ENCODE measurements at regions not wholly inside any gene's neighbourhood (a gene's known extent, or its start where the extent isn't known, plus 50 kb on each side); places are given as distances from the start of the nearest gene placed in this dataset.

DNA sequence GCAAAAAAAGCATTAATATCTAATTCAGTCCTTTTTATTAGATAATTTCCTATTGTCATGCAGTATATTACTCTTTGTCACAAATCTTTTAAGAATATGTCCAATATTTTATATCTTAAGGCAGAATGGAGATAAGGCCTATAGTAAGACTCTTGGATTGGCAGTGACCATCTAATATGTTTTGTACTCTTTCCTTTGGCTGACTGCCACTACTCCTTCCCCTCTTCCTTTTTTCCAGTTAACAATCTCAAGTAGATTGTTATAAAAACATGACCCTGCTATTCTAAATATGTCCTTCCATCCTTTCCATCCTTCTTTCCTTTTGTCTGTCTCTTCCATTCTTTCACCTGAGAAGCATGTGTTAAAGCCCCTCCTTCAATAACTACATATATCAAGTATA, 92.8 kb upstream of the TMEM168 start:
- H3K27ac Mint-ChIP-seq: no peak overlapping the region
- DNase-seq (ENCODE audit: low spot score) (no peak), ATAC-seq (no peak)
- H3F3A ChIP-seq (replicated peaks; ENCODE audit: low read depth): no peaks in the 10 kb centered on the region
- TF ChIP-seq ZNF114 (CRISPR knock-in tag; IDR thresholded peaks at IDR 0.05) (no peak), NANOG (IDR thresholded peaks at IDR 0.05; ENCODE audit: borderline replicate concordance) (no peak), STAT1 (IDR thresholded peaks at IDR 0.05; ENCODE audit: unreplicated experiment) (no peak), EZH2phosphoT487 (IDR thresholded peaks at IDR 0.05; ENCODE audit: unreplicated experiment) (no peak), CREB1 (CRISPR knock-in tag; IDR thresholded peaks at IDR 0.05; ENCODE audit: low read depth) (no peak), ZNF331 (CRISPR knock-in tag; IDR thresholded peaks at IDR 0.05; ENCODE audit: low read depth) (no peak), JUNB (IDR thresholded peaks at IDR 0.05; ENCODE audit: unreplicated experiment) (no peak)
- TF ChIP-seq, protein P1, sequence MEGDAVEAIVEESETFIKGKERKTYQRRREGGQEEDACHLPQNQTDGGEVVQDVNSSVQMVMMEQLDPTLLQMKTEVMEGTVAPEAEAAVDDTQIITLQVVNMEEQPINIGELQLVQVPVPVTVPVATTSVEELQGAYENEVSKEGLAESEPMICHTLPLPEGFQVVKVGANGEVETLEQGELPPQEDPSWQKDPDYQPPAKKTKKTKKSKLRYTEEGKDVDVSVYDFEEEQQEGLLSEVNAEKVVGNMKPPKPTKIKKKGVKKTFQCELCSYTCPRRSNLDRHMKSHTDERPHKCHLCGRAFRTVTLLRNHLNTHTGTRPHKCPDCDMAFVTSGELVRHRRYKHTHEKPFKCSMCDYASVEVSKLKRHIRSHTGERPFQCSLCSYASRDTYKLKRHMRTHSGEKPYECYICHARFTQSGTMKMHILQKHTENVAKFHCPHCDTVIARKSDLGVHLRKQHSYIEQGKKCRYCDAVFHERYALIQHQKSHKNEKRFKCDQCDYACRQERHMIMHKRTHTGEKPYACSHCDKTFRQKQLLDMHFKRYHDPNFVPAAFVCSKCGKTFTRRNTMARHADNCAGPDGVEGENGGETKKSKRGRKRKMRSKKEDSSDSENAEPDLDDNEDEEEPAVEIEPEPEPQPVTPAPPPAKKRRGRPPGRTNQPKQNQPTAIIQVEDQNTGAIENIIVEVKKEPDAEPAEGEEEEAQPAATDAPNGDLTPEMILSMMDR (conservative IDR thresholded peaks at IDR 0.05; ENCODE audit: low read depth in 2 of 2): no peak
- TF ChIP-seq, protein P2, sequence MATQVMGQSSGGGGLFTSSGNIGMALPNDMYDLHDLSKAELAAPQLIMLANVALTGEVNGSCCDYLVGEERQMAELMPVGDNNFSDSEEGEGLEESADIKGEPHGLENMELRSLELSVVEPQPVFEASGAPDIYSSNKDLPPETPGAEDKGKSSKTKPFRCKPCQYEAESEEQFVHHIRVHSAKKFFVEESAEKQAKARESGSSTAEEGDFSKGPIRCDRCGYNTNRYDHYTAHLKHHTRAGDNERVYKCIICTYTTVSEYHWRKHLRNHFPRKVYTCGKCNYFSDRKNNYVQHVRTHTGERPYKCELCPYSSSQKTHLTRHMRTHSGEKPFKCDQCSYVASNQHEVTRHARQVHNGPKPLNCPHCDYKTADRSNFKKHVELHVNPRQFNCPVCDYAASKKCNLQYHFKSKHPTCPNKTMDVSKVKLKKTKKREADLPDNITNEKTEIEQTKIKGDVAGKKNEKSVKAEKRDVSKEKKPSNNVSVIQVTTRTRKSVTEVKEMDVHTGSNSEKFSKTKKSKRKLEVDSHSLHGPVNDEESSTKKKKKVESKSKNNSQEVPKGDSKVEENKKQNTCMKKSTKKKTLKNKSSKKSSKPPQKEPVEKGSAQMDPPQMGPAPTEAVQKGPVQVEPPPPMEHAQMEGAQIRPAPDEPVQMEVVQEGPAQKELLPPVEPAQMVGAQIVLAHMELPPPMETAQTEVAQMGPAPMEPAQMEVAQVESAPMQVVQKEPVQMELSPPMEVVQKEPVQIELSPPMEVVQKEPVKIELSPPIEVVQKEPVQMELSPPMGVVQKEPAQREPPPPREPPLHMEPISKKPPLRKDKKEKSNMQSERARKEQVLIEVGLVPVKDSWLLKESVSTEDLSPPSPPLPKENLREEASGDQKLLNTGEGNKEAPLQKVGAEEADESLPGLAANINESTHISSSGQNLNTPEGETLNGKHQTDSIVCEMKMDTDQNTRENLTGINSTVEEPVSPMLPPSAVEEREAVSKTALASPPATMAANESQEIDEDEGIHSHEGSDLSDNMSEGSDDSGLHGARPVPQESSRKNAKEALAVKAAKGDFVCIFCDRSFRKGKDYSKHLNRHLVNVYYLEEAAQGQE (IDR thresholded peaks at IDR 0.05; ENCODE audit: unreplicated experiment): no peak
- TF ChIP-seq, protein P3, sequence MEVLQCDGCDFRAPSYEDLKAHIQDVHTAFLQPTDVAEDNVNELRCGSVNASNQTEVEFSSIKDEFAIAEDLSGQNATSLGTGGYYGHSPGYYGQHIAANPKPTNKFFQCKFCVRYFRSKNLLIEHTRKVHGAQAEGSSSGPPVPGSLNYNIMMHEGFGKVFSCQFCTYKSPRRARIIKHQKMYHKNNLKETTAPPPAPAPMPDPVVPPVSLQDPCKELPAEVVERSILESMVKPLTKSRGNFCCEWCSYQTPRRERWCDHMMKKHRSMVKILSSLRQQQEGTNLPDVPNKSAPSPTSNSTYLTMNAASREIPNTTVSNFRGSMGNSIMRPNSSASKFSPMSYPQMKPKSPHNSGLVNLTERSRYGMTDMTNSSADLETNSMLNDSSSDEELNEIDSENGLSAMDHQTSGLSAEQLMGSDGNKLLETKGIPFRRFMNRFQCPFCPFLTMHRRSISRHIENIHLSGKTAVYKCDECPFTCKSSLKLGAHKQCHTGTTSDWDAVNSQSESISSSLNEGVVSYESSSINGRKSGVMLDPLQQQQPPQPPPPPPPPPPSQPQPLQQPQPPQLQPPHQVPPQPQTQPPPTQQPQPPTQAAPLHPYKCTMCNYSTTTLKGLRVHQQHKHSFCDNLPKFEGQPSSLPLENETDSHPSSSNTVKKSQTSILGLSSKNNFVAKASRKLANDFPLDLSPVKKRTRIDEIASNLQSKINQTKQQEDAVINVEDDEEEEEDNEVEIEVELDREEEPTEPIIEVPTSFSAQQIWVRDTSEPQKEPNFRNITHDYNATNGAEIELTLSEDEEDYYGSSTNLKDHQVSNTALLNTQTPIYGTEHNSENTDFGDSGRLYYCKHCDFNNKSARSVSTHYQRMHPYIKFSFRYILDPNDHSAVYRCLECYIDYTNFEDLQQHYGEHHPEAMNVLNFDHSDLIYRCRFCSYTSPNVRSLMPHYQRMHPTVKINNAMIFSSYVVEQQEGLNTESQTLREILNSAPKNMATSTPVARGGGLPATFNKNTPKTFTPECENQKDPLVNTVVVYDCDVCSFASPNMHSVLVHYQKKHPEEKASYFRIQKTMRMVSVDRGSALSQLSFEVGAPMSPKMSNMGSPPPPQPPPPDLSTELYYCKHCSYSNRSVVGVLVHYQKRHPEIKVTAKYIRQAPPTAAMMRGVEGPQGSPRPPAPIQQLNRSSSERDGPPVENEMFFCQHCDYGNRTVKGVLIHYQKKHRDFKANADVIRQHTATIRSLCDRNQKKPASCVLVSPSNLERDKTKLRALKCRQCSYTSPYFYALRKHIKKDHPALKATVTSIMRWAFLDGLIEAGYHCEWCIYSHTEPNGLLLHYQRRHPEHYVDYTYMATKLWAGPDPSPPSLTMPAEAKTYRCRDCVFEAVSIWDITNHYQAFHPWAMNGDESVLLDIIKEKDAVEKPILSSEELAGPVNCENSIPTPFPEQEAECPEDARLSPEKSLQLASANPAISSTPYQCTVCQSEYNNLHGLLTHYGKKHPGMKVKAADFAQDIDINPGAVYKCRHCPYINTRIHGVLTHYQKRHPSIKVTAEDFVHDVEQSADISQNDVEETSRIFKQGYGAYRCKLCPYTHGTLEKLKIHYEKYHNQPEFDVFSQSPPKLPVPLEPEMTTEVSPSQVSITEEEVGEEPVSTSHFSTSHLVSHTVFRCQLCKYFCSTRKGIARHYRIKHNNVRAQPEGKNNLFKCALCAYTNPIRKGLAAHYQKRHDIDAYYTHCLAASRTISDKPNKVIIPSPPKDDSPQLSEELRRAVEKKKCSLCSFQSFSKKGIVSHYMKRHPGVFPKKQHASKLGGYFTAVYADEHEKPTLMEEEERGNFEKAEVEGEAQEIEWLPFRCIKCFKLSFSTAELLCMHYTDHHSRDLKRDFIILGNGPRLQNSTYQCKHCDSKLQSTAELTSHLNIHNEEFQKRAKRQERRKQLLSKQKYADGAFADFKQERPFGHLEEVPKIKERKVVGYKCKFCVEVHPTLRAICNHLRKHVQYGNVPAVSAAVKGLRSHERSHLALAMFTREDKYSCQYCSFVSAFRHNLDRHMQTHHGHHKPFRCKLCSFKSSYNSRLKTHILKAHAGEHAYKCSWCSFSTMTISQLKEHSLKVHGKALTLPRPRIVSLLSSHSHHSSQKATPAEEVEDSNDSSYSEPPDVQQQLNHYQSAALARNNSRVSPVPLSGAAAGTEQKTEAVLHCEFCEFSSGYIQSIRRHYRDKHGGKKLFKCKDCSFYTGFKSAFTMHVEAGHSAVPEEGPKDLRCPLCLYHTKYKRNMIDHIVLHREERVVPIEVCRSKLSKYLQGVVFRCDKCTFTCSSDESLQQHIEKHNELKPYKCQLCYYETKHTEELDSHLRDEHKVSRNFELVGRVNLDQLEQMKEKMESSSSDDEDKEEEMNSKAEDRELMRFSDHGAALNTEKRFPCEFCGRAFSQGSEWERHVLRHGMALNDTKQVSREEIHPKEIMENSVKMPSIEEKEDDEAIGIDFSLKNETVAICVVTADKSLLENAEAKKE (CRISPR knock-in tag; IDR thresholded peaks at IDR 0.05): no peak
- TF ChIP-seq, protein P4, sequence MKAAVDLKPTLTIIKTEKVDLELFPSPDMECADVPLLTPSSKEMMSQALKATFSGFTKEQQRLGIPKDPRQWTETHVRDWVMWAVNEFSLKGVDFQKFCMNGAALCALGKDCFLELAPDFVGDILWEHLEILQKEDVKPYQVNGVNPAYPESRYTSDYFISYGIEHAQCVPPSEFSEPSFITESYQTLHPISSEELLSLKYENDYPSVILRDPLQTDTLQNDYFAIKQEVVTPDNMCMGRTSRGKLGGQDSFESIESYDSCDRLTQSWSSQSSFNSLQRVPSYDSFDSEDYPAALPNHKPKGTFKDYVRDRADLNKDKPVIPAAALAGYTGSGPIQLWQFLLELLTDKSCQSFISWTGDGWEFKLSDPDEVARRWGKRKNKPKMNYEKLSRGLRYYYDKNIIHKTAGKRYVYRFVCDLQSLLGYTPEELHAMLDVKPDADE (IDR thresholded peaks at IDR 0.05): no peak
- no peaks in the 10 kb centered on the region; the same call in 1 of the 2 replicates for H3K36me3 ChIP-seq (ENCODE audit: insufficient read depth)
- no peaks in the 10 kb centered on the region for H3K27me3 ChIP-seq (ENCODE audit: insufficient read depth)
- H3K36me3 Mint-ChIP-seq (ENCODE audit: low read depth): peaks cover 15% of the 10 kb centered on the region
- H3K9me3 Mint-ChIP-seq: peaks cover 4% of the 10 kb centered on the region; the same call in 1 of the 3 replicates
- H3K4me1 Mint-ChIP-seq: no peaks in the 10 kb centered on the region
- H3K4me1 ChIP-seq (ENCODE audit: insufficient read depth): no peaks in the 10 kb centered on the region
- H3K4me3 Mint-ChIP-seq: no peak overlapping the region
- peaks cover 15% of the 10 kb centered on the region; the same call in 1 of the 2 replicates for H3K9me2 ChIP-seq (ENCODE audit: insufficient read depth)
- no peak overlapping the region for H2AFZ ChIP-seq
- H3K79me2 ChIP-seq (replicated peaks; ENCODE audit: insufficient read depth): no peaks in the 10 kb centered on the region
- no peak overlapping the region for H3K27ac ChIP-seq (ENCODE audit: low read depth)
- no peaks in the 10 kb centered on the region; the same call in 1 of the 2 replicates for H4K20me1 ChIP-seq (replicated peaks; ENCODE audit: insufficient read depth)
- no peak overlapping the region for H3K4me3 ChIP-seq
- H3K4me2 ChIP-seq: no peak overlapping the region
- peaks cover 2% of the 10 kb centered on the region for H3K27me3 Mint-ChIP-seq (ENCODE audit: insufficient read depth, low read depth, poor library complexity)

All from GM23338 (cell line).